Body of pancreas (tissue), 4 donors: ENCODE measurements at regions not wholly inside any gene's neighbourhood (a gene's known extent, or its start where the extent isn't known, plus 50 kb on each side); places are given as distances from the start of the nearest gene placed in this dataset.
A peak's percentile ranks its signal among the peaks of the same experiment; 100 is the strongest.

Experiments
- ATAC-seq: fragments of 150-250 bp; one replicate; pipeline ENCODE4 v1.9.1; 2016
- DNase-seq, 4 donors: peaks; one replicate each; pipeline ENCODE4 v3.0.0-alpha.2; 2019
- H3K27ac ChIP-seq, 4 donors: fragments of 200-600 bp; sonication (generic); 1 replicate in 3 of 4; 2 replicates in 1 of 4; pipeline versions ENCODE4 v1.5.1 to v1.6.1; 2016 to 2019; ENCODE audit warnings: mild to moderate bottlenecking in 1 of 4, mixed read lengths in 1 of 4, moderate library complexity in 1 of 4
- H3K27me3 ChIP-seq, 2 donors: fragments of 200-600 bp; sonication (generic); one replicate each; pipeline ENCODE4 v1.6.0; 2016; ENCODE audit warnings: mild to moderate bottlenecking in 1 of 2
- H3K36me3 ChIP-seq, 2 donors: fragments of 200-600 bp; sonication (generic); replicated peaks in 1 of 2; 2 replicates each; pipeline ENCODE4 v1.5.1; 2016; ENCODE audit warnings: low read depth in 2 of 2; ENCODE audit not compliant: insufficient read depth in 1 of 2
- H3K4me1 ChIP-seq: fragments of 200-600 bp; sonication (generic); one replicate; pipeline ENCODE4 v1.6.0; 2016
- H3K4me3 ChIP-seq, 2 donors: fragments of 200-600 bp; sonication (generic); 1 replicate in 1 of 2; 2 replicates in 1 of 2; pipeline ENCODE4 v1.5.1; 2016 to 2019
- H3K9me3 ChIP-seq, 3 donors: fragments of 200-600 bp; sonication (generic); 1 replicate in 2 of 3; 2 replicates in 1 of 3; pipeline ENCODE4 v1.5.1; 2016
- POLR2A ChIP-seq, 3 donors: fragments of 450-650 bp; IDR thresholded peaks; one replicate each; pipeline ENCODE4 v1.6.1; 2016; ENCODE audit warnings: antibody characterized with exemption in 3 of 3, mild to moderate bottlenecking in 2 of 3
- WGBS, 2 donors: methylation state at CpG; one replicate each; pipeline ENCODE4 v1.1.5; 2017; 5-methylcytosine and 5-hydroxymethylcytosine counted together
- intact Hi-C: fragments of 100-400 bp; cut with DNase I; formaldehyde crosslinking; loops from one replicate; pipeline ENCODE4 v1.15.1; 2023
- TF ChIP-seq, protein P1 (sequence below), 7 experiments: fragments of 450-650 bp in 4 of 7; fragments of 200-600 bp in 3 of 7; sonication (generic) in 3 of 7; IDR thresholded peaks; one replicate each; pipeline ENCODE4 v1.5.1; 2016 to 2019; ENCODE audit warnings: antibody characterized with exemption in 7 of 7

DNA sequence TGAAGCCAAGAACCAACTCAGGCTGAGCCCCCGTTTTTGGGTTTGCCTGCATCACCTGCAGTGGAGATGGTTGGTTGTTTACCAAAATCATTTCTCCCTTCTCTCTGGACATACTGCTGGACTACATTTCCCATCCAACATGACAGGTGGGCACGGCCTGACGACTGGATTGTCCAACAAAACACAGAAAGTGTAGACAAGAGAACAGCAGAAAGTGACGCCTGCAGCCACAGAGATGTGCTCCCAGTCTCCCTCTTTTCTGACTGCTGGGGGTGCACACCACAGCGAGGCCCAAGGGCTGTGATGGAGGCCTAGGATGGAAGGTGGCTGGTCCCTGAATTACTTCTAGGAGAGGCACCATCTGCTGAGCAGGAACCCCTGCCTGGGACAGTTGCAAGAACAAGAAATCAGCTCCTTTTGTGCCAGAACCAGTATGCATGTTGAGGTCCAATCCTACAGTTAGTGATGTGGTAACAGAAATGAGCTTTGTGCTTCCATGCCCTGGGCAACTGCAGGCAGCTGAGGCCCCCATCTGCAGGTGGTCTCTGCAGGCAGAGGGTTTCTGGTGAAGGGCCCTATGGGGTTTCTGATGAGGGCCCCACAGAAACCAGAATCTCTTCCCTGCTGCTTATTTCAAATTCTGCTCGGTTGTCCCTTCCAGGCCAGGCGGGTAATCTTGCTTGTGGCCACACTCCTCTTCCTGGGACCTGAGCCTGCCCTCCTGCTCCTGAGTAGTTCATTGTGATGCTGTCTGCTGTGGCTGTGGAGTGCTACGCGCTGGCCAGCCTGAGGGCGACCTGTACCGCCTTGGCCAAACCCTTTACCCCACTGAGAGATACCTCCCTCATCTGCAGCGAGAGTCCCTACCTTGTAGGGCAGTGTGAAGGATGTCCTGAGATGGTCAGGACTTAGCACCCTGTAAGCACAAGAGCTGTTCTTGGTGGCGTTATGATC, 168.3 kb downstream of the ASB1 start:
- no peak for DNase-seq
- no peaks in the 10 kb centered on the region for H3K9me3 ChIP-seq
- peaks cover 14% of the 10 kb centered on the region for H3K4me1 ChIP-seq
- H3K36me3 ChIP-seq = no peaks in the 10 kb centered on the region
- no peaks in the 10 kb centered on the region for H3K27me3 ChIP-seq
- intact Hi-C loops = no loop called here
- no peak for ATAC-seq
- no peak overlapping the region for H3K27ac ChIP-seq
- TF ChIP-seq POLR2A (IDR thresholded peaks at IDR 0.05) = no peak
- TF ChIP-seq, protein P1, sequence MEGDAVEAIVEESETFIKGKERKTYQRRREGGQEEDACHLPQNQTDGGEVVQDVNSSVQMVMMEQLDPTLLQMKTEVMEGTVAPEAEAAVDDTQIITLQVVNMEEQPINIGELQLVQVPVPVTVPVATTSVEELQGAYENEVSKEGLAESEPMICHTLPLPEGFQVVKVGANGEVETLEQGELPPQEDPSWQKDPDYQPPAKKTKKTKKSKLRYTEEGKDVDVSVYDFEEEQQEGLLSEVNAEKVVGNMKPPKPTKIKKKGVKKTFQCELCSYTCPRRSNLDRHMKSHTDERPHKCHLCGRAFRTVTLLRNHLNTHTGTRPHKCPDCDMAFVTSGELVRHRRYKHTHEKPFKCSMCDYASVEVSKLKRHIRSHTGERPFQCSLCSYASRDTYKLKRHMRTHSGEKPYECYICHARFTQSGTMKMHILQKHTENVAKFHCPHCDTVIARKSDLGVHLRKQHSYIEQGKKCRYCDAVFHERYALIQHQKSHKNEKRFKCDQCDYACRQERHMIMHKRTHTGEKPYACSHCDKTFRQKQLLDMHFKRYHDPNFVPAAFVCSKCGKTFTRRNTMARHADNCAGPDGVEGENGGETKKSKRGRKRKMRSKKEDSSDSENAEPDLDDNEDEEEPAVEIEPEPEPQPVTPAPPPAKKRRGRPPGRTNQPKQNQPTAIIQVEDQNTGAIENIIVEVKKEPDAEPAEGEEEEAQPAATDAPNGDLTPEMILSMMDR (IDR thresholded peaks at IDR 0.05) = no peak
- 69 to 80% methylated on average over 11 to 13 of the region's 13 CpGs for WGBS, 2 donors
- H3K4me3 ChIP-seq = no peak overlapping the region

DNA sequence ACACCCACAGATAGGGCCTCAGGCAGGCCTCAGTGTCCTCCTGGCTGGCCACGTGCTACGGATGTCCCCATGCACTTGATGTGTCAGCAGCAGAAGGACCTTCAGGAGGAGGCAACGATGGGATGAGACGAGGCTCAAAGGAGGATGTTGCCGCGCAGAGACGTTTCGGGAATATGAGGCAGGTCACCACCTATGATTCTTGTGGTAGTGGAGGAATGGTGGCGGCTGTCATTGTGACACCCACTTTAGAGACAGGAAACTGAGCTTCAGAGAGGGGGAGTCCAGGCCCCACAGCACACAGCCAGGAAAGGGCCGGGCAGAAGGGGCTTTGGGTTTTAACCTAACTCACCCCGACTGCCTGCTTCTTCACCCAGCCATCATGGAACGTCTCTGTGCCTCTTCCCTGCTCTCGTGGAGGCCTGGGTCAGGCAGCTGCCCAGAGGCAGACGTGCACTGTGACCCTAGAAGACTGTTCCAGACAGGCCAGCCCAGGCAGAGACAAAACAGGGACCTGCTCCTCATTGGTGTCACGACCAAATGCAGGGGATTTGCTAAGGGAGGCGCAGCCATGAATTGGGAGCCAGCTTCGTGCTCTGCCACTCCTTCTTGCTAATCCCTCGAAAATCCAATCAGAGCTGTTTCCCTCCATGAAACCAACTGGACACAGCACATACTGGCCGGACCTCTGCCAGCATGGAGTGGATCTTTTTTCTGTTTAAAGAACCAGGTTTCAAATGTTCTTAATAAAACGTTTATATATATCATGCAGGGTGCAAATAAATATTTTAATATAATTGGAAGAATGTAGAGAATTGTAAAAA, 169.2 kb downstream of the ASB1 start:
- H3K27me3 ChIP-seq = no peaks in the 10 kb centered on the region
- no peak overlapping the region for H3K4me3 ChIP-seq
- intact Hi-C loops = no loop called here
- H3K27ac ChIP-seq = no peak overlapping the region
- DNase-seq (no peak), ATAC-seq (no peak)
- WGBS, 2 donors = 61 to 72% methylated on average over 20 of the region's 20 CpGs
- H3K36me3 ChIP-seq = no peaks in the 10 kb centered on the region
- H3K9me3 ChIP-seq = no peaks in the 10 kb centered on the region
- peaks cover 14% of the 10 kb centered on the region for H3K4me1 ChIP-seq
- no peak for TF ChIP-seq POLR2A (IDR thresholded peaks at IDR 0.05)
- TF ChIP-seq, protein P1 (IDR thresholded peaks at IDR 0.05) = no peak

DNA sequence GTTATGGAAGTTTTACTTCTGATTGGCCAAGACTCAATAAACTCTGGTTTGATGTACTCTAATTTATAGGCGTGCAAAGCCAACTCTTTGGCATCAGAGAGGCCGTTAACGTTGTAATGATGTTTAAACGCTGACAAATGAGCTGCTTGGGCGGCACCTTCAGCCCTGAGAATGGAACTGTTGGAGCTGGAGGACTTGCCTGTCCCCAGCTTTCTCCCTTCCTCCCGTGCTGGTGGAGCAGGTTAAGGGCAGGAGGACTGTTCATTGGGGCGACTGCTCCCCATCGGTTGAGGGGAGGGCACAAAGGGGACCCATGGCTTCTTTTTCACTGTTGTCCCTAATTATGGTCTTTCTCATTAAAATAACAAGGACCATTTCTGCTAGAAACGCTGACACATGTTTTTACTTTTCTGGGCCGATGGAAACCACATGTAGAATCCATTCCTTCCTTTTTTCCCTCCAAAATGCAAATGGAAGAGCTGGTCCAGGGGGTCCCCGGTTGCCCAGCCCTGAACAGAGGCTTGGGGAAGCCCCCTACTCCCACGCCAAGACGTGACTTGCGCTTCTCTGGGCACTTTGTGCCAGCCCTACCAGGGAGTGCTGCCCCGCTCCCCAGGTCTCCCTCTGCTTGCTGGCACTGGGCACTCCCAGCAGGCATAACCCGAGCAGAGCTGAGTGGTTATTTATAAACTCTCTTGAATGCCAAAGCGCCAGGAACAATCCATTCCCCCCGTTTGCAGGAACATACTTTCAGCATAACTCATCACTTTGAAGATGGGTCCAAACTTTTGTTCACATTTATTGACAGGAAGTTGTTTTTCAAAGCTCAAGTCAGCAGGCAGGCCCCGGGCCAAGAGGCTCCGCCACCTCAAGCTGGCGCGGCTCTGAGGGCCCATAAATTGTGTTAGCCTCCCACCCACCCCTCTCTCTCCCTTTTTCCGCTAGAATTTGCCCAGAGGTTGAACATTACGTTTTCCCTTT, 170.1 kb downstream of the ASB1 start:
- DNase-seq (peak; percentile 33 to 65 (median 56)), ATAC-seq (peak; percentile 82)
- no peak for TF ChIP-seq POLR2A (IDR thresholded peaks at IDR 0.05)
- TF ChIP-seq, protein P1 (IDR thresholded peaks at IDR 0.05) = no peak
- intact Hi-C loops = no loop called here
- no peaks in the 10 kb centered on the region for H3K9me3 ChIP-seq
- H3K27ac ChIP-seq = peak overlapping the region in 3 of 4 donors; percentile 52 to 71 (median 68)
- 37 to 43% methylated on average over 20 to 24 of the region's 24 CpGs for WGBS, 2 donors
- H3K36me3 ChIP-seq = no peaks in the 10 kb centered on the region
- H3K27me3 ChIP-seq = no peaks in the 10 kb centered on the region
- H3K4me3 ChIP-seq = no peak overlapping the region
- H3K4me1 ChIP-seq = peaks cover 23% of the 10 kb centered on the region

DNA sequence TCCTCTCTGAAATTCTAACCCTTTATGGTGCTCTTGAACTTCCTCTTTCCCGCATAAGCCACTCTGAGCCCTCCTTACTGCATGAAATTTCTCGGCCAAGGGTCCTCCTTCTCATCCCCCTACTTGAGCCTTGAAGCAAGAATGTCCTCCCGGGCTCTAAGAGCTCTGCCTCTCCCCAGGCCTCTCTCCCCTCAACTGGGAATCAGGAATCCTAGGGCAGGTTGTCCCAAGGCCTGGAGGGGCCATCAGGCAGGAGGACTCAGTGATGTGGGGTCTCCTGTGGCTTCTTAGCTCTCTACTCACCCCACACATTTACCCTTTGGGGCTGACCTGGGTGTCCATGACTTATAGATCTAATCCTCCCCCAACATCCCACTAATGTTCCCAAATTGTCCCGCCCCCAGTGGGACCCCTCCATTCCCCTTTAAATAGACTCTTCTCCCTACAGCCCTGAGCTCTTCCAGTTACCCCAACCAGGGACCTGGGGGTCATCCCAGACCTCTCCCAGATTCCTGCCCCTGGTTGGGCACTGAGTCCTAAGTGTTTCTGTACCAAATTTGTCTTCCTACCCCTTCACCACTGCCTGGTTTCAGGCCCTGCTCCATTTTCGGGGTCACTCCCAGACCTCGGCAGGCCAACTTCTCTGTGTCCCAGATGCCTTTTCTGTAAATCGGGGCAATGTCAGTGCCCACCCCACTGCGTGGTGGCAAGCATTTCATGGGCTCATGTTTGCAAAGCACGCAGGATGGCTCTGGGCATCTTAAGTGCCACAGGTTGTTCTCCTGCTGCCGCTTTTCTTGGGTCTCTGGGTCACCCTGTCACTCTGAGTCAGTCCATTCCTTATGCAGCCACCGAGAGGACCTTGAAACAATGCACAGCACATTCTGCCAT, 171.2 kb downstream of the ASB1 start:
- H3K9me3 ChIP-seq = no peaks in the 10 kb centered on the region
- ATAC-seq = no peak
- H3K27me3 ChIP-seq = no peaks in the 10 kb centered on the region
- no peak for DNase-seq
- WGBS, 2 donors = 62 to 73% methylated on average over 11 of the region's 11 CpGs
- H3K4me1 ChIP-seq = peaks cover 24% of the 10 kb centered on the region
- no peaks in the 10 kb centered on the region for H3K36me3 ChIP-seq
- H3K27ac ChIP-seq = peak overlapping the region in 3 of 4 donors; percentile 52 to 71 (median 68)
- TF ChIP-seq, protein P1 (IDR thresholded peaks at IDR 0.05) = no peak
- TF ChIP-seq POLR2A (IDR thresholded peaks at IDR 0.05) = no peak
- H3K4me3 ChIP-seq = no peak overlapping the region
- intact Hi-C loops = no loop called here
